Endometrium (tissue), 2 donors: ENCODE measurements at regions not wholly inside any gene's neighbourhood (a gene's known extent, or its start where the extent isn't known, plus 50 kb on each side); places are given as distances from the start of the nearest gene placed in this dataset.
"Not testable (repeated sequence)": the region's sequence is repeated elsewhere in the genome, so short reads cannot be mapped to it uniquely, and the experiment has no call there.

Experiments used
- FAIRE-seq: peaks from 2 replicates; lab custom pipeline; 2012; peaks lifted over from hg19 to GRCh38; lab: Jason Lieb, UNC
- donor health status: control.
- donor health status: control.

DNA sequence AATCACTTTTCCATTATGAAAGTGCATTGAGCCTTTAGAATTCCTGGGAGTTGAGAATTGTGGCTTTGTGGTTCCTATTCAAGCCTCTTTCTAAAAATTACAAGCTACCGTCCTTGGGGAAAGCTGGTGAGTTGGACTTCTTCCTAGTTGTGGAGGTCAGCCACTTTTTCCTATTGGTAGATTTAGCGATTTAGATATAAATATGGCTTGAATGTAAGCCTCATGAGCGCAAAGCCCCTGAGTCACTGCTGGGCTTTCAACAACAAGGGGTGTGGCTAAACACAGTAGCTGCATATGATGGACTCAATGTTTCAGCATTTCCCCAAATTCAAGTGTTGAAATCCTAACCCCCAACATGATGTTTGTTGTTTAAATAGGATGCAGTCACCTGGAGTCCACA, 150.0 kb upstream of the IGFBP3 start:
- no peak for FAIRE-seq

DNA sequence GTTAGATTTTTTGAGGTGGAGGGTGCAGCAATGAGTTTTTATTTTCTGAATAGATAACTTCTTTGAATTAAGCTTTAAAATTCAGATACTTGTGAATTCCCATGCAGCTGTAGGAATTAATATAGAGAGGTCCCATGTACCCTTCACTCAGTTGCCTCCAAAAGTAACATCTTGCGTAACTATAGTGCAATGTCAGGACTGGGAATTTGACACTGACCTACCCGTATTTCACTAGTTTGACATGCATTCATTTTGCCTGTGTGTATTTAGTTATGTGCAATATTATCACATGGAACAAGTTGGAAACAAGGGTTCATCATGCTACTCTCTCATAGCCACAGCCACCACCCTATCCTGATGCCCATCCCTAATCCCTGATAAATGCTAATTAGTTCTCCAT, 147.1 kb upstream of the IGFBP3 start:
- no peak for FAIRE-seq

DNA sequence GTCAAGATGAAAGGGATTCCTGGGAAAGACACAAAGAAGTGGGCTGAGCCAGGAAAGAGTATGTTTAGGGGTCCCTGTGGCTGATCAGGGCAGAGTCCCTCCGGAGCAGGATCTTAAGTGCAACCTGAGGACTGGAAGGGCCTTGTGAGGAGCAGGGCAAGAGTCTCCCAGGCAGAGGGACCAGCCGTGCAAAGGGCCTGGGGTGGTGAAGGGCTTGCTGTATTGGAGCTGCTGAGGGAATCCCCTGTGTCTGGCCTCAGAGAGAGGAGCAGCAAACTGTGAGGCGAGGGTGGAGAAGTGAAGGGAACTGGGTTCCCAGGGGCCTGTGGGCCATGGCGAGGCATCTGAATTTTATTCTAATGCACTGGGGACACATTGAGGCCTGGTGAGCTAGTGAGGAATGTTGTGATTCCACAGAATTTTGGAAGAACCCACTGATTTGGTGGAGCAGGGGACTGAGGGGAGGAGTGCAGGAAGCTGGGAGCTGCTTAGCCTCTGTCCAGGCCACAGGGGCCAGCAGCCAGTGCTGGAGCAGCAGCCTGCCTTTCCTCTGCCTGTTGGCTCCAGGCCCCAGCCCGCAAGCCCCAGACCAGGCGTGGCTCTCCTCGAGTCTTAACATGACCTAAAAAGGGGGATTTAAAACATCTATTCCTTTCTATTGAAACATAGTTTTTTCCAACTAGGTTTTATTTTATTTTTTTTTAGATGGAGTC, 138.4 kb upstream of the IGFBP3 start:
- FAIRE-seq, result no peak

DNA sequence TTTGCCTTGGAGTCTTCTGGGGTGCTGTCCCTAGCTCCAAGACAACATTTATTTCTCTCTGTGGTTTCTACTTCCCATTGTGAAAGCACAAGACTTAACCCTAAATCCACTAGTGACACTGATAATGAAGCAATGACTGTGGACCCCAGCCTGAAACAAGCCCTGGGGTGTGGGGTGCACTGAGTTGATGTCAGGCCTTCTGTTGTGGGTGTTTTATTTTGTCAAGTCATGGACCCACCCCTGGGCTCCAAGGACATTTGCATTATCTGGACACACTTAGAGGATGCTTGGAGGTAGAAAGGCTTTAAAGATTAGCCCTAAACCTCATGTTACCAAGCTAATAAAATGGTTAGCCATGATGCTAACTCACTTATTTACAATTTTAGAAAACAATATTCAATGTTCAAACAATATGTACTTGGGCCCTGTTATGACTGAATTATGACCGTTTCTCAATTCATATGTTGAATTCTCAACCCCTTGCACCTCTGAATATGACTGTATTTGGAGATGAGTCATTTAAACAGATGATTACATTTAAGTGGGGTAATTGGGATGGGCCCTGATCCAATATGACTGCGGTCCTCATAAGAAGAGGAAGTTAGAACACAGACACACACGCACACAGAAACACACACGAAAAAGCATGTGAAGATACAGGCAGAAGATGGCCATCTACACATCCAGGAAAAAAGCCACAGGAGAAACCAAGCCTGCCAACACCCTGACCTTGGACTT, 137.2 kb upstream of the IGFBP3 start:
- no peak for FAIRE-seq

DNA sequence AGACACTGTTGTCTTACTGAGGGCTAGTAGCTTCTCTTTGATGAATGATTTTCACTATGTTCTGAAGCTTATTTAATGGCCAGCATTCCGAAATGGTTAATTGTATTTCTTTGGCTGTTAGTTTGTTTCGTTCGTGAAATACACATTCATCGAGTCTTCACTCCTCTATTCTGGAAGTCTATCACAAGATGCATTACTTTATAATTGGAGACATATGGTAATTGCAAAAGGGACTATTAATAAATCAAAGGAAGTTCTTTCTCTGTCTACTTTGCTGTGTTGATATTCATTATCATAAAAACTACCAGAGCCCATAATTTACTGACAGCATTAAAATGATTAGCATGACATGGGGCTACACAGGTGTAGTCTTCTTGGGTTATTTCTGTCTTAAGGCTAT, 133.8 kb upstream of the IGFBP3 start:
- FAIRE-seq, result no peak

DNA sequence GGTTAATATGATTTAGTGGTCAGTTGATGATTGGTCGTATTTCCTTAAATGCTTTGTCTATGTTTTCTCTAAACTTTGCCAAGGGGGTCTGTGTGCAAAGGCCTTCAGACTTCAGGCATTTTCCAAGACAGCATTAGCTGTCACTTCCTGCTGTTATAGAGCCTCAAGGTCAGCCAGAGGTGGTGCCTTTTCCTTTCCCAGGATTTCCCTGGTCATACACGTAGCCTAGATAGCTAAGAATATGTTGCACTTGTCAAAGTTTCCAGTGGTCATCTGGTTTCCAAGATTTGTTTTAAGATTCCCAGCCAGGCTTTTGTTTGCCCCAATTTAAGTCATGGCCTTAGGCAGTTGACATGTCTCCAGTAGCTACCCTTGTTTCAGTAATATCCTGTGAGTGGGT, 133.2 kb upstream of the IGFBP3 start:
- no peak for FAIRE-seq

DNA sequence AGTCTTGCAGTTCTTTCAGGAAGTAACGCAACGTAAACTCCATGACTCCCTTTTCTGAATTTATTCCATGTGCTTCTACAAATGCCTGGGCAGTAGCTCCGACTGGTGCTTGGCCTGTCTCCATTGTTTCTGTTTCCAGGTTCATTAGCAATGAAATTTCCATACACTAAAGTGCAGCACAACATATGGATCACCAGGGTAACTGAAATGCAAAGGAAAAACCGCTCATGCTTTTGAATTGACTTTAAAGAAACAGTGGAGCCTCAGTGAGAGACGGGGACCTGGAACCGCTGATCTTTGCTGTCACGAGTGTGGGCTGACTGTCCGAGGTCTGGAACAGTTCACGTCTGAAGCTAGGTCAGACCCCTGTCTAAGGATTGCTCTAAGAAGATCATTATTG, 126.5 kb upstream of the IGFBP3 start:
- FAIRE-seq, result no peak

DNA sequence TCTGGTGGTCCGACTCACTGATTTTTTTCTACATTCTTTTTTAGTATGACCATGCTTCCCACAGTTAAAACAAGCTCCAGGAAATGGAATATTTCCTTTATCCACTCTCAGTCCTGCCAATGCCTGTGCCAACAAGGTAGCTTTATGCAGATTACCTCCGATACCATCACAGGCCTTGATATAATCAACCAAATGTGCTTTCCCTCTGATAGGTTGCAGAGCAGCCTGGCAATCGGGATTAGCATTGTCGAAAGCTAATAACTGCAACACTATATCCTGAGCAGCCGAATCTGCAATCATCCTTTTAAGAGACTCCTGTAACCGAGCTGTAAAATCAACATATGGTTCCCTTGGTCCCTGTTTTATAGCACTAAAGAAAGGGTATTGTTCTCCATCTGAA, 122.3 kb upstream of the IGFBP3 start:
- FAIRE-seq, result not testable (repeated sequence)

DNA sequence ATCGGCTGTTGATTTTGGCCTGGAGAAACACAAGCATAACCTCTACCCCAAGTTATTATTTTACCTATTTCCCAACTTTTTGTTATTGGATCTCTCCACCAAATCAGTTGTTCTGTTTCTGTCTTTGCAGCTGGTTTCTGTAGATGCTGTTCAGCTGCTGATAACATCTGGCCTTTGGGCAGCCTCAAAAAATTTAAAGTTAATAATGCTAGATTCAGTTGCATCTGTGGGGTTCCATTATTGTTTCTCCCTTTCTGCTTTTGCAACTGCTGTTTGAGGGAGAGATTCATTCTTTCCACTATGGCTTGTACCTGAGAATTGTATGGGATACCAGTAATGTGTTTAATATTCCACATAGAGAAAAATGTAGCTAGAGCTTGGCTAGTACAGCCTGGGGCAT, 118.7 kb upstream of the IGFBP3 start:
- not testable (repeated sequence) for FAIRE-seq

DNA sequence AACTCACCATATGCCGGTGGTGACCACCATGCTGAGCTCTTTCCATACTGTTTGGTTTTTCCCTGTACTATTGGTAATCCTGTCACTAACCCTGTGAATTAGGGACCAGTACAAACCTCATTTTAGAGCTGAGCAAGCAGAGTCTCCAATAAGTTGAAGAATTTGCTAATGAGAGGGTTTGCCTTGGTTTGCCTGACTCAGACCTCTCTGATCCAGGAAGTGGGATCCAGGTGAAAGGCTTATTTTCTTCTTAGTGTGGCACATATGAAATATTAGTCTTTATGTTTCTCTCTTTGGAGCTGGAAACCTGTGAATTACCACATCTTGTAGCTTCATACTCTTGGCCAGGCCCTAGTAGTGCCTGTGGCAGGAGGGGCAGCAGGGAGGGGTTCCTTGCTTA, 114.1 kb upstream of the IGFBP3 start:
- FAIRE-seq, result no peak

DNA sequence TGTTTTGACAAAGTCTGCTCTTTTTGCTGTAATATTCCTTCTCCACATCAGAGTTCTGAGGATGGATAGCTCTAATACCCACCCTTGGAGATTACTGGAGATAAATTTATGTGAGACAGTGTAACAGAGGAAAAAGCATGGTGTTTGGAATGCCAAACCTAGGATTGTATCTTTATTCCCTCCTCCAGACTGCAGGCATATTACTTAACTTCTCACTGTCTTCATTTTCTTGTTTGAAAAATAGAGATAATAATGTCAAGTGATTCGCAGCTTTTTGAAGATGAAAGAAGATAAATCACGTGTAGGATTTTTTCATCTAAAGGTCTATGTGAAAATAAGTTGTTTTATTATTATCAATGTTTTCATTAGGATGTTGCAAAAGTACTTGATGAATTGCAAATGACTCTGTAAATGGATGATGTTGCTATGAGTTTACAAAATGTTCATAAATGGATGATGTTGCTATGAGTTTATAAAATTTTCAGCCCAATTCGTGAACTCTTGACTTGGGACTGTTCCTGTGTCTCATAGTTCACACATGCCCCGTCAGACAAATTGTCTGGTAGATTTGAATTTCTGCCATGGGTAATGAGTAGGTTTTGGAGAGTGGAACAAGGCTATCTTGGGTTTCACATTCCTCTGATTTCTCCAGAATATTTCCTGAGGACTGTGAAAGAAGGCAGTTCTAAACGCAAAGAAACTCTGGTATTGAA, 113.1 kb upstream of the IGFBP3 start:
- FAIRE-seq, result no peak

DNA sequence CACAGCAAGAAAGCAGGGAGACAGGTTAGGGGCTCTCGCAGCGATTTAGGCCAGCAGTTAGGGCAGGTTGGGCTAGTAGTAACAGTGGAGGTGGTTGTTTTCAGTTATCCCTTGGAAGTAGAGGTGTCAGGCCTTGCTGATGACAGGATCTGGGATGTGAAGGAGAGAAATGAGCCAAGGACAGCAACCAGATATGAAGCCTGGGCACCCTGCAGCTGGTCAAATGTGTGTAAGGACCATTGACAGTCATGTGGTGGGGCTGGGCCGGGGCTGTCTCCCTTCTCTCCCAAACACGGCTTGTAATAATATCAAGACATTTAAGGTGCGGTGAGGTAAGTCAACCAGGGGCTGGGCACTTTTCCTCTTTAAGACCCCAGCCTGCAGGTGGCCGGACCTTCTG, 112.5 kb upstream of the IGFBP3 start:
- no peak for FAIRE-seq

DNA sequence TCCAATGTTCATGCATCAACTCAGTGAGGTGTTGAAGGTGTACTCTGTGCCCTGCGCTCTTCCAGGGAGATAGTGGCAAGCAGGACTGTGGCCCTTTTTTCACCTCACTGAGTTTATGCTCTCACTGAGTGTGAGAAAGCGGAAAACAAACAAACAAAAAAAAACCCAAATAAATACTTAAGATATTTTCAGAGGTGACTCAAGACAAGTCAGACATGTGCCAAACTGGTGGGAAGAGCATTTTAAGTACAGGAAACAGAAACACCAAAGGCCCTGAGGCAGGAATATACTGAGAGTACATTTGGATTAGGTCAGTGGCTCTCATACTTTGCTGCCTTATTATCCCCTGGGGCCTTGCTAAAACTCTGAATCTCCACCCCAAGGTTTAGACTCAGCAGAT, 111.9 kb upstream of the IGFBP3 start:
- FAIRE-seq, result no peak

DNA sequence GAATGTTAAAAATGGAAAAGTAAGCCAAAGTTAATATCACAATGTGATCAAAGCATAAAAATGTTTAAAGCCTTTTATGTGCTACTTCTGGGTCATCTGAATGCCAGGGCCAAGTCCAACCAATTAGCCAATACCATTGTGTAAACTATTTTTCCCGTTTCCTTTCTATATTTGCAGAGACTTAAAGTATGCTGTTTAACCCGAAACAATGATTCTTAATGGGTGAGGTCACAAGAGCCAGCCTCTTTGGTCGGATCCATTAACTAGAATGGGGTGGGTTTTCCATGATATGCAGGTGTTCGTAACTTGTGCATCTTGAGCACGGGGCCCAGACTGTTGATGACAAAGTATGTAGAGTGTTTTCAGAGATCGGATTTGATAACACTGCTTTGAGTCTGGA, 111.3 kb upstream of the IGFBP3 start:
- FAIRE-seq, result no peak

DNA sequence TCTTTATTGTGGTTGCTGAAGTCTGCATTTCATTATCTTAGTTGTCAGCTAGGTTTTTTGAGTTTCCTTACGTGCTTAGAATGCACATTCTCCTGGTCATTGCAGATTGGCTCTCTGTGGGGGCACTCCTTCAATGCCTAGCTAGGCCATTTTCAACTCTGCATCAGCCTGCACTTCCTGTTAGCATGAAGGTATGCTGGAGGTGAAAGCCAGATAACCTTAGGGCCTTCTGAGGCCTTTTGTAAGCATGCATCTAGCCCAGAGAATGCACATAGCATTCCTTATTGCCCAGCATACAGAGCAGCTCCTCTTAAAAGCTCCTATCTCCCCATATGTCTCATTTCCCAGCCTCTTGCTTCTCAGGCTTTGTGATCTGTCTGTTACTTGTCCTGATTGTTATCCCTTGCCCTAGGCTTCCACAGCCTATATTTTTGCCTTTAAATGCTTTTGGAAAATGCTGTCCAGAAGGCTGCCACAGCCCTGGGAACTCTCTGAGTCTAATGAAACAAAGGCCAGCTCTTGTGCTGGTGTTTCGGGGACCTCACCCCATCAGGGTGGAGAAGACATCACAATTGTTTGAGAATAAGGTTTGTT, 108.1 kb upstream of the IGFBP3 start:
- FAIRE-seq, result no peak

DNA sequence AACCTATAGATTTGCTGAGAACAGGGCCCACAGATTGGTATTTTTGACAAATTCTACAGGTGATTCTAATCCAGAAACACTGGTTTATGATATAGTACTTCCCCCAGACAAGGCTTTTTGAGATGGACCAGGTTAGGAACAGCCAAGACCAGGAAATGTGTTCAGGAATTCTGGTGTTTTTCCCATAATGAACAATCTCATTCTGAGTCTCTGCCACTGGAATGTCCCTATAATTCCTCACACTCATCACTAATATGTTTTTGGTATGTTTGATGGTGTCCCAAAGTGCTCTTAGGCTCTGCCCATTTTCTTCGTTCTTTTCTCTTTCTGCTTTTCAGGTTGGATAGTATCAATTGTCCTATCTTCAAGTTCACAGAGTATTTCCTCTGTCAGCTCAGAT, 107.2 kb upstream of the IGFBP3 start:
- no peak for FAIRE-seq

DNA sequence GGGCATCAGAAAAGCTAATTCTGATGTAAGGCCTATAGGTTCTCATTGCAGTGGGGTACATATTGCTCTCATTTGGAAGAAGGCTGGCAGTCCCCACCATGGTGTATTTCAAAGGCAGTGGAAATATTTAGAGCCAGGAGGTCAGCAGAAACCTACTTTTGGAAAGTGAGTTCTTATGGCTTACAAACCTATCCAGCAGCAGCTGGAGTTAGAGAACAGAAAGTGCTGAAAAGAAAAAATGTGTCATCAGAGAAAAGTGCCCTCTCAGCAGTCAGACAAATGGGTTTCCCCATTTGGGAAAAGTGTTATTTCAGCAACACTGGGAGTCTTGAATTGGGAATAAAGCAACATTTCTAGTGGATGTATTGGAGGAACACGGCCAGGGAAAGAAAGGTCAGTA, 105.7 kb upstream of the IGFBP3 start:
- FAIRE-seq, result no peak

DNA sequence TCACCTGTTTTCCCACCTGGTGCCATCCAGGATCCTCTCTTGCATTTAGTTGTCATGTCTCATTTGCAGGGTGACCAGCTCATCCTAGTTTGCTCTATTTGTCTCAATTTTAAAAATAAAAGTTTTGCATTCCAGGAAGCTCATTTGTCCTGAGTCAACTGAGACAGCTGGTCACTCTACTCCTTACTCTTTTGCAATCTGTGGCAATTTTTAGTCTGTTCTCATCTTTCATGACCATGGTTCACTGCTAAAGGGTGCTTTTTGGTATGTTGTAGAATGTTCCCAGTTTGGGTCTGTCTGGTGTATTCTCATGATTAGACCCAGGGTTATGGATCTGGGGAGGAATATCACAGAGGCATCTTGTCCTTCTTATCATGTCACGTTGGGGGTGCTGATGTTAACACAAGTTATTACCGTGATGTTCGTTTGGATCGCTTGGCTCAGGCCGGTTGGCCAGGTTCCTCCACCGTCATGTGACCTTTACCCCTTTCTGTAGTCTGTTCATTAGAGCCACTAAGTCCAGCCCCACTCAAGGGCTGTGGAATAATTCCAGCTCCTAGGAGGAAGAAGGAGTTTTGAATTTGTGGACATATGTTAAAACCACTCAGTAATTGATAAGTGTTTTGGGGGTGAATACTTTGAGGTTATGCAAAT, 103.3 kb upstream of the IGFBP3 start:
- no peak for FAIRE-seq

DNA sequence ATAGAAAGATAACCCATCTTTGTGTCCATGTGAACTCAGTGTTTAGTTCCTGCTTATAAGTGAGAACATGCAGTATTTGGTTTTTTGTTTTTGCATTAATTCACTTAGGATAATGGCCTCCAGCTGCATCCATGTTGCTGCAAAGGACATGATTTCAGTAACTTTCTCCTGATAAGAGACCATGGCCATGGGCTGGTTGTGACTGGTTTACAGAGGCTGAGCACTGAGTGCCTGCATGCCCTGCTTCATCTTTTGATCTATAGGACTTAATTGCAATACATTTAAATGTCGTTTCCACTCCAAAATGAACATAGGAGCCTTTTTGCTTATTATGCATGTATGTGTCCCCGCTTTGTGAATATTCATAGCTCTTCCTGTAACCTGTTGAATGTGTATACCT, 101.3 kb upstream of the IGFBP3 start:
- FAIRE-seq, result no peak

DNA sequence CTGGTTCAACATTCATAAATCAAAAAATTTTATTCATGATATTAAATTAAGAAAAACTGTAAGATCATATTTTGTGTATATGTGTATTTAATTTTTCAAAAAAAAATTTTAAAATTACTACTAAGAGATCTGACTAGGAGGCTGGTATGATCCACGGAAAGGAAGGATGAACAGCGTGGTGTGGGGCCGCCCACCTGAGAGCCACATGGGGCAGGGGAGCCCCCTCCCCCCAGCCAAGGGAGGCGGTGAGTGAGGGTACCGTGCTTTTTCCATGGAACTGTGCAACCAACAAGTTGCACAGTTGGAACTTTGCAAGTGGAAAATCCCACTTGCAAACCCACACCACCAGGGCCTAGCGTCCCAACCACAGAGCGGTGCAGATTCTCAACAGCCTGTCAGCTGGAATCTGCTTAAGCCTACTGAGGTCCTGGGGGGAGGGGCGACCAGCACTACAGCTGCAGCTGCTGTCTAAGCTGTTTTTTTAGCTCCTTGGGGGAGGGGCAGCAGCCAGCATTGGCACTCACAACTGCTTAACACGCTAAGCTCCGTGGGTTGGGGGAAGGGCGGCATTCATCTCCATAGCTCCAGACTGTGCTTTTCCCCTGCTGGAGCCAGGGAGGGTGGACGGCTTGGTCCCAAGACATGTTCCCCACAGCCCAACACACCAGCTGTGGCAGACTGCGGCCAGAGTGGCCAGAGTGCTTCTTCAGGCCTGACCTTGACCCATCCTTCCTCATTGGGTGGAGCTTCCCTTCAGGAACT, 94.2 kb upstream of the IGFBP3 start:
- no peak for FAIRE-seq

DNA sequence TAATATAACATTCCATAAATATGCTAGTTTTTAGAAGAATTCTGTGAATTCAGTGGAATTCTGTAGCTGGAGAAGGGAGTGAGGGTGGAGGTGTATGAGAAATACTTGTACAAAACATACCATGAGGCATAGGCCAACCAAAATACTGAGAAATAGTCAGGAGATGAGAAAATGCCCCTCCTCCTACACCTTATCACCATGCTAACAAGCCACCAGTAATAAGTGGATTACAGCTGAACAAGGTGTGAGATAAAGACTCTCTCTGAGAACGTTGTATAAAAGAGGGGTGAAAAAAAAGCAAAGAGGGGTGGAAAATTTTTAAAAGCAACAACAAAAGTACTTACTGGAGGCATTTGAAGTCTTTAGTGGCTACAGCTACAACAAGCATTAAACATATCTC, 90.4 kb upstream of the IGFBP3 start:
- no peak for FAIRE-seq

DNA sequence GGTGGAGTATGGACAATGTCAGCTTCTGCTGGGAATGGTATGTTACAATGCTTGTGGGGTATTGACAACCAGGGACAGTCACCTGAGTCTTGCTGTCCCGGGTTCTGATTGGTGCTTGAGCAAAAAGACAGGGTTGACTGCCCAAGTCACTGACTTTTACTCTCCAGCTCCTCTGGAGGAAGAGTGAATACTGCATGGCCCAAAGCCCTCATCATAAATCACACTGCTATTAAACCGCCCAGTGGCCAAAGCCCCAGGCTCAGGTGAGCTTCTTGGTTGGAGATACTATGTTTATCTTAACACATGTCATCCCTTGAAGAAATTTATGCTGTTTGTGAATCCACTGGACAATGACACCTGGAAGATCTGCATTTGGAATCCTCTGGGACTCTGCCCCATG, 90.0 kb upstream of the IGFBP3 start:
- FAIRE-seq, result no peak
